ENCODE measurements at regions not wholly inside any gene's neighbourhood (a gene's known extent, or its start where the extent isn't known, plus 50 kb on each side); places are given as distances from the start of the nearest gene placed in this dataset.
"Not testable (repeated sequence)": the region's sequence is repeated elsewhere in the genome, so short reads cannot be mapped to it uniquely, and the experiment has no call there.

- H3K36me3 ChIP-seq (ENCODE audit: insufficient read depth, low read length, poor library complexity, severe bottlenecking), result no peaks in the 10 kb centered on the region
- no peaks in the 10 kb centered on the region for H3K4me1 ChIP-seq (ENCODE audit: insufficient read depth, low read length, poor library complexity, severe bottlenecking)
- intact Hi-C loops (cut with micrococcal nuclease; ENCODE audit: unreplicated experiment), result no loop called here
- no peaks in the 10 kb centered on the region for H3K27me3 ChIP-seq (replicated peaks; ENCODE audit: insufficient read depth, low read depth, low read length, poor library complexity)
- no peak overlapping the region for H3K4me3 ChIP-seq (ENCODE audit: low read depth, low read length, poor library complexity, severe bottlenecking)
- no peak for DNase-seq (ENCODE audit: low spot score)
- TF ChIP-seq EZH2 (IDR thresholded peaks at IDR 0.05; ENCODE audit: borderline replicate concordance, low read depth, low read length, poor library complexity, severe bottlenecking) (no peak), CTCF (conservative IDR thresholded peaks at IDR 0.05; ENCODE audit: low read depth, low read length) (no peak)
- ChIA-PET CTCF (no interaction called here), POLR2A (ENCODE audit: low non-redundant PET) (no interaction called here)
- H3K9me3 ChIP-seq (ENCODE audit: low read depth, low read length, poor library complexity, severe bottlenecking), result no peaks in the 10 kb centered on the region
- H3K27ac ChIP-seq (ENCODE audit: low read depth, low read length, poor library complexity, severe bottlenecking), result no peak overlapping the region
- BruUV-seq (replicated peaks), result no TSS peak
Measured at GRCh38 chr16:80100186-80100585, 440.6 kb upstream of the DYNLRB2 start.

GRCh38 chr16:80097098-80097497 is 443.7 kb upstream of the DYNLRB2 start:
- no peaks in the 10 kb centered on the region for H3K36me3 ChIP-seq (ENCODE audit: insufficient read depth, low read length, poor library complexity, severe bottlenecking)
- no peaks in the 10 kb centered on the region for H3K9me3 ChIP-seq (ENCODE audit: low read depth, low read length, poor library complexity, severe bottlenecking)
- no peak for DNase-seq (ENCODE audit: low spot score)
- no TSS peak for BruUV-seq (replicated peaks)
- TF ChIP-seq CTCF (conservative IDR thresholded peaks at IDR 0.05; ENCODE audit: low read depth, low read length) (no peak), EZH2 (IDR thresholded peaks at IDR 0.05; ENCODE audit: borderline replicate concordance, low read depth, low read length, poor library complexity, severe bottlenecking) (no peak)
- H3K4me1 ChIP-seq (ENCODE audit: insufficient read depth, low read length, poor library complexity, severe bottlenecking), result no peaks in the 10 kb centered on the region
- ChIA-PET CTCF (no interaction called here), POLR2A (ENCODE audit: low non-redundant PET) (no interaction called here)
- no peak overlapping the region for H3K4me3 ChIP-seq (ENCODE audit: low read depth, low read length, poor library complexity, severe bottlenecking)
- H3K27ac ChIP-seq (ENCODE audit: low read depth, low read length, poor library complexity, severe bottlenecking), result no peak overlapping the region
- intact Hi-C loops (cut with micrococcal nuclease; ENCODE audit: unreplicated experiment), result no loop called here
- H3K27me3 ChIP-seq (replicated peaks; ENCODE audit: insufficient read depth, low read depth, low read length, poor library complexity), result no peaks in the 10 kb centered on the region

- ChIA-PET CTCF (no interaction called here), POLR2A (ENCODE audit: low non-redundant PET) (no interaction called here)
- no peaks in the 10 kb centered on the region for H3K36me3 ChIP-seq (ENCODE audit: insufficient read depth, low read length, poor library complexity, severe bottlenecking)
- no peaks in the 10 kb centered on the region for H3K9me3 ChIP-seq (ENCODE audit: low read depth, low read length, poor library complexity, severe bottlenecking)
- no peak for DNase-seq (ENCODE audit: low spot score)
- BruUV-seq (replicated peaks), result no TSS peak
- no peaks in the 10 kb centered on the region for H3K27me3 ChIP-seq (replicated peaks; ENCODE audit: insufficient read depth, low read depth, low read length, poor library complexity)
- no peak overlapping the region for H3K4me3 ChIP-seq (ENCODE audit: low read depth, low read length, poor library complexity, severe bottlenecking)
- H3K27ac ChIP-seq (ENCODE audit: low read depth, low read length, poor library complexity, severe bottlenecking), result no peak overlapping the region
- H3K4me1 ChIP-seq (ENCODE audit: insufficient read depth, low read length, poor library complexity, severe bottlenecking), result no peaks in the 10 kb centered on the region
- TF ChIP-seq EZH2 (IDR thresholded peaks at IDR 0.05; ENCODE audit: borderline replicate concordance, low read depth, low read length, poor library complexity, severe bottlenecking), result no peak
- TF ChIP-seq CTCF (conservative IDR thresholded peaks at IDR 0.05; ENCODE audit: low read depth, low read length), result no peak
- intact Hi-C loops (cut with micrococcal nuclease; ENCODE audit: unreplicated experiment), result no loop called here
Measured at GRCh38 chr16:80092681-80093080, 448.1 kb upstream of the DYNLRB2 start.

GRCh38 chr16:80091453-80091852 is 449.3 kb upstream of the DYNLRB2 start:
- H3K27me3 ChIP-seq (replicated peaks; ENCODE audit: insufficient read depth, low read depth, low read length, poor library complexity); DNase-seq (ENCODE audit: low spot score); CTCF ChIA-PET; H3K27ac ChIP-seq (ENCODE audit: low read depth, low read length, poor library complexity, severe bottlenecking); intact Hi-C loops (cut with micrococcal nuclease; ENCODE audit: unreplicated experiment); H3K4me1 ChIP-seq (ENCODE audit: insufficient read depth, low read length, poor library complexity, severe bottlenecking); BruUV-seq (replicated peaks); H3K4me3 ChIP-seq (ENCODE audit: low read depth, low read length, poor library complexity, severe bottlenecking); H3K36me3 ChIP-seq (ENCODE audit: insufficient read depth, low read length, poor library complexity, severe bottlenecking); POLR2A ChIA-PET (ENCODE audit: low non-redundant PET); H3K9me3 ChIP-seq (ENCODE audit: low read depth, low read length, poor library complexity, severe bottlenecking): not testable (repeated sequence)
